ENCODE measurements at regions not wholly inside any gene's neighbourhood (a gene's known extent, or its start where the extent isn't known, plus 50 kb on each side); places are given as distances from the start of the nearest gene placed in this dataset.

DNA sequence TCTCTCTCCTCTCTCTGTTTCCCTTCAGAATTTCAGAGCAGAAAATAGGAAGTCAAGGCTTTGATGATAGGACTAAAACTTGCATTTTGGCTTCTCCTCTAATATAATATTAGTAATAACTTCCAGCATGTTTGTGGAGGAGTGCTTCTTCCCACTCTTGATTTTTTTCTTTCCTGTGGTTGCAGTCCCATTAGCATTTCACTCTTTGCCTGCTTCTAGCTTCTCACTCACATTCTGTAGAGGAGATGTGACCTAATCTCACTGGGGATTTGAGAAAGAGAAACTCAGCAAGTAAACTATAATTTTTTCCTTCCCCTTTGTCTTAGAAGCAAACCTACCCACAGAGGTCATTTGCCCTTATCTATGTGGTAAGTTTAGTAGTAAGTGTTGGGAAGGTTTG, 169.4 kb upstream of the HTR2A start:
- Histone ChIP-seq H3K4me3 (ENCODE audit: insufficient read depth, low read length, poor library complexity, severe bottlenecking) (no peak overlapping the region), H3K27me3 (ENCODE audit: low read length) (0 out of 2 replicates have a peak, but pooled peaks cover 2% of the 10 kb centered on the region), H2AFZ (ENCODE audit: low read depth, low read length, severe bottlenecking) (no peak overlapping the region), H3K27ac (ENCODE audit: low read depth, low read length) (no peak overlapping the region), H3K9ac (ENCODE audit: low read length) (no peak overlapping the region), H3K9me3 (ENCODE audit: insufficient read depth, low read length) (no peaks in the 10 kb centered on the region), H3K4me2 (ENCODE audit: low read depth, low read length, poor library complexity, severe bottlenecking) (no peak overlapping the region), H3K9me2 (replicated peaks; ENCODE audit: insufficient read depth, low read length) (no peaks in the 10 kb centered on the region), H3K36me3 (ENCODE audit: low read length) (no peaks in the 10 kb centered on the region), H3K79me2 (ENCODE audit: insufficient read depth, low read length) (no peaks in the 10 kb centered on the region), H3F3A (ENCODE audit: insufficient read depth) (no peaks in the 10 kb centered on the region), H4K20me1 (ENCODE audit: low read depth, low read length) (no peaks in the 10 kb centered on the region)
- no peak for TF ChIP-seq EZH2phosphoT487 (conservative IDR thresholded peaks at IDR 0.05; ENCODE audit: low read length)
- TF ChIP-seq CTCF (IDR thresholded peaks at IDR 0.05; ENCODE audit: insufficient read depth, low read length, poor library complexity, severe bottlenecking), result no peak

DNA sequence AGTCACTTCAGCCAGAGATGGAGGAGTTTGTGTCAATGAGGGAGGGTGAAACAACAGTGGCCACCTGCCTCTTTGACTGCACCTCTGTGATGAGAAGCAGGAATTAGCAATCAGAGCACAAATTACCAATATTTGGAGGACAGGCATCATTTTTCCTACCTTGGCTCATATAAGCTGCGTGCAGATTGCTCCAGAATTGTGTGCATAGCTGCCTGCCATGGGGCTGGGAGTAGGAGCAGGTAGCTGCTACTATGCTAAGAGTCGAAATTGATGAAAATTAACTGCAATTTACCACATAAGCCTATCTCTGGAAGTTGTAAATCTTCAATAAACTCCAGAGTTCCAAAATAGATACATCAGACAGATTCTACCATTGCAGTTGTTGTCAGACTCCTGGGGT, 167.5 kb upstream of the HTR2A start:
- Histone ChIP-seq H3K36me3 (ENCODE audit: low read length) (no peaks in the 10 kb centered on the region), H3K27me3 (ENCODE audit: low read length) (0 out of 2 replicates have a peak, but pooled peaks cover 2% of the 10 kb centered on the region), H3F3A (ENCODE audit: insufficient read depth) (no peaks in the 10 kb centered on the region), H3K4me2 (ENCODE audit: low read depth, low read length, poor library complexity, severe bottlenecking) (no peak overlapping the region), H2AFZ (ENCODE audit: low read depth, low read length, severe bottlenecking) (no peak overlapping the region), H3K4me3 (ENCODE audit: insufficient read depth, low read length, poor library complexity, severe bottlenecking) (no peak overlapping the region), H4K20me1 (ENCODE audit: low read depth, low read length) (no peaks in the 10 kb centered on the region), H3K9me2 (replicated peaks; ENCODE audit: insufficient read depth, low read length) (no peaks in the 10 kb centered on the region), H3K9me3 (ENCODE audit: insufficient read depth, low read length) (peaks cover 5% of the 10 kb centered on the region; the same call in 1 of the 2 replicates), H3K27ac (ENCODE audit: low read depth, low read length) (no peak overlapping the region), H3K79me2 (ENCODE audit: insufficient read depth, low read length) (no peaks in the 10 kb centered on the region), H3K9ac (ENCODE audit: low read length) (no peak overlapping the region)
- no peak for TF ChIP-seq CTCF (IDR thresholded peaks at IDR 0.05; ENCODE audit: insufficient read depth, low read length, poor library complexity, severe bottlenecking)
- TF ChIP-seq EZH2phosphoT487 (conservative IDR thresholded peaks at IDR 0.05; ENCODE audit: low read length), result no peak

DNA sequence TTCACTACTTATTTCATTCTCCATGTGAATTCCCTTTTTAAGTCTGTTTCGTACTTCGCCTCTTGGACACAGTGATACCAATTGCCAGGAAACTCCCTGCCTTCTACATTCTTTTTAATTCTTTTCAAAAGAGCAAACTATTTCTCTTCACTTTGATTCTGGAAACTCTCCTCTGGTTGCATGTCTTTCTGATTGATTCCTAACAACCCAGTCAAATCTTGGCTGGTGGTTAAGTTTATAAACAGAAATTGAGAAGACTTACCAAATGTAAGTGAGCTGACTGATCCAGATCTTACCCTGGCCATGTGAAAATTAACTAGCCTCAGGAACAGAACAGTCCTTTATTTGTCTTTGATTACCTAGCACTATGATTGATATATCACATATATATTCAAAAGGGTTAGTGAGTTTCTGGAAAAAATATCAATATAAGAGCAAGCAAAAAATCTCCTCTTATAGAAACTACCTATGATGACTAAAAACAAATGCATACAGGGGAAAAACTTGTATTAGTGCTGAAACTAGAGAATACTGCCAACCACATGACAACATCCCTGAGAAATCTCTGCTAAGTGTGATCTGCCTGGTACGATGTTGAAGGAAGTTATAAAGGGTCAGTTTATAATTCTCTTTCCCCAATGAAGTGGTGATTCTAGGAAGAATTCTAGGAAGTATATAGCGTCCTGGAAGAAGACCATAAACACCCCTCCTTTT, 152.6 kb upstream of the HTR2A start:
- TF ChIP-seq EZH2phosphoT487 (conservative IDR thresholded peaks at IDR 0.05; ENCODE audit: low read length) (no peak), CTCF (IDR thresholded peaks at IDR 0.05; ENCODE audit: insufficient read depth, low read length, poor library complexity, severe bottlenecking) (no peak)

More for the DNA sequence above, 152.6 kb upstream of the HTR2A start:
- Histone ChIP-seq H3K9me2 (replicated peaks; ENCODE audit: insufficient read depth, low read length) (no peaks in the 10 kb centered on the region), H4K20me1 (ENCODE audit: low read depth, low read length) (no peaks in the 10 kb centered on the region), H3K9me3 (ENCODE audit: insufficient read depth, low read length) (no peaks in the 10 kb centered on the region), H3K9ac (ENCODE audit: low read length) (no peak overlapping the region), H3K79me2 (ENCODE audit: insufficient read depth, low read length) (no peaks in the 10 kb centered on the region), H2AFZ (ENCODE audit: low read depth, low read length, severe bottlenecking) (no peak overlapping the region), H3K27ac (ENCODE audit: low read depth, low read length) (no peak overlapping the region), H3K36me3 (ENCODE audit: low read length) (no peaks in the 10 kb centered on the region), H3F3A (ENCODE audit: insufficient read depth) (no peaks in the 10 kb centered on the region), H3K4me3 (ENCODE audit: insufficient read depth, low read length, poor library complexity, severe bottlenecking) (no peak overlapping the region), H3K4me2 (ENCODE audit: low read depth, low read length, poor library complexity, severe bottlenecking) (no peak overlapping the region), H3K27me3 (ENCODE audit: low read length) (no peaks in the 10 kb centered on the region)
